Loucy (cell line): ENCODE measurements at regions not wholly inside any gene's neighbourhood (a gene's known extent, or its start where the extent isn't known, plus 50 kb on each side); places are given as distances from the start of the nearest gene placed in this dataset.

ENCODE experiments used
- H2AFZ ChIP-seq: fragments of 200-600 bp; sonication (generic); 2 replicates; pipeline ENCODE4 v1.6.0; 2016; ENCODE audit warnings: antibody characterized with exemption, mild to moderate bottlenecking, low read length, moderate library complexity
- H3F3A ChIP-seq: fragments of 200-600 bp; 2 replicates; pipeline ENCODE4 v1.6.0; 2016; ENCODE audit warnings: antibody characterized with exemption, low read depth, mild to moderate bottlenecking
- H3K27me3 ChIP-seq: fragments of 200-600 bp; sonication (generic); 2 replicates; pipeline ENCODE4 v1.6.1; 2014; ENCODE audit warnings: low read length, mild to moderate bottlenecking; ENCODE audit not compliant: insufficient read depth, poor library complexity, severe bottlenecking
- H3K36me3 ChIP-seq: fragments of 200-600 bp; sonication (generic); 2 replicates; pipeline ENCODE4 v1.6.1; 2016; ENCODE audit warnings: low read length; ENCODE audit not compliant: insufficient read depth
- H3K4me1 ChIP-seq: fragments of 200-600 bp; sonication (generic); 2 replicates; pipeline ENCODE4 v1.5.1; 2014; ENCODE audit warnings: low read length, mild to moderate bottlenecking; ENCODE audit not compliant: insufficient read depth, poor library complexity, severe bottlenecking
- H3K4me2 ChIP-seq: fragments of 200-600 bp; sonication (generic); 2 replicates; pipeline ENCODE4 v1.6.0; 2014; ENCODE audit warnings: antibody characterized with exemption, low read length, low read depth, mild to moderate bottlenecking; ENCODE audit not compliant: poor library complexity, severe bottlenecking
- H3K4me3 ChIP-seq: fragments of 200-600 bp; sonication (generic); 2 replicates; pipeline ENCODE4 v1.5.1; 2014; ENCODE audit warnings: low read length, mild to moderate bottlenecking, mixed read lengths; ENCODE audit not compliant: poor library complexity, severe bottlenecking
- H3K79me2 ChIP-seq: fragments of 200-600 bp; sonication (generic); 2 replicates; pipeline ENCODE4 v1.6.1; 2014; ENCODE audit warnings: low read length; ENCODE audit not compliant: insufficient read depth
- H3K9ac ChIP-seq: fragments of 200-600 bp; sonication (generic); 2 replicates; pipeline ENCODE4 v1.6.0; 2014; ENCODE audit warnings: mild to moderate bottlenecking, low read depth, low read length, moderate library complexity; ENCODE audit not compliant: poor library complexity, severe bottlenecking
- H3K9me2 ChIP-seq: fragments of 200-600 bp; sonication (generic); replicated peaks from 2 replicates; pipeline ENCODE4 v1.6.1; 2016; ENCODE audit warnings: low read depth, low read length, mixed read lengths
- H3K9me3 ChIP-seq: fragments of 200-600 bp; sonication (generic); 2 replicates; pipeline ENCODE4 v1.6.1; 2014; ENCODE audit warnings: mild to moderate bottlenecking, antibody characterized with exemption, low read length, low read depth; ENCODE audit not compliant: insufficient read depth
- H4K20me1 ChIP-seq: fragments of 200-600 bp; sonication (generic); 2 replicates; pipeline ENCODE4 v1.6.0; 2014; ENCODE audit warnings: antibody characterized with exemption, low read length, mild to moderate bottlenecking; ENCODE audit not compliant: insufficient read depth, poor library complexity, severe bottlenecking
- CTCF ChIP-seq: fragments of 200-600 bp; sonication (generic); conservative IDR thresholded peaks from 2 replicates; pipeline ENCODE4 v1.5.1; 2014; ENCODE audit warnings: mild to moderate bottlenecking, antibody characterized with exemption, low read length
- EZH2phosphoT487 ChIP-seq: fragments of 200-600 bp; IDR thresholded peaks from 2 replicates; pipeline ENCODE4 v1.6.1; 2018; ENCODE audit warnings: antibody characterized with exemption, mild to moderate bottlenecking, moderate library complexity, borderline replicate concordance

DNA sequence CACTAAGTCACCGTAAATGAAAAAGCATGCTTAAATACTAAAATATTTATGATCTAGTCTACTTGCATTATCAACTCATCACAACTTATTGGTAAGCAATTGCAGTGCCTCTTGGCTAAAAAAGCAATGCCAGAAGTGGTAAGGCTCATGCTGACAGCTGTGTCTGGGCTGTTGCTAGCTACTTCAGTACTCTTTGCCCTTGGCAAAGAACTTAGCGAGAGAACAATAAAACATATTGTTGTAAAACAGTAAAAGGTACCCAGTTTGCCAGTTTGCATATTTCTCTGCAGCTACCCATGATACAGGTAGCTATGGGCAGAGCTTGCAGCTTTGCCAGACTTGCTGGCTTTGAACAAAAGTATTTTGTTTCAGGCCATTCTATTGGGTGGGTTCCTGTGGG lies 73.1 kb downstream of the ATP6V1G3 start:
- no peak overlapping the region for H3K4me3 ChIP-seq
- no peaks in the 10 kb centered on the region for H3K27me3 ChIP-seq
- H3K9me2 ChIP-seq: no peaks in the 10 kb centered on the region
- no peak overlapping the region for H3K4me2 ChIP-seq
- no peaks in the 10 kb centered on the region for H4K20me1 ChIP-seq
- H3F3A ChIP-seq: no peaks in the 10 kb centered on the region
- no peaks in the 10 kb centered on the region for H3K36me3 ChIP-seq
- H3K9ac ChIP-seq: no peak overlapping the region
- peaks cover 30% of the 10 kb centered on the region for H3K4me1 ChIP-seq
- H2AFZ ChIP-seq: peak overlapping the region; percentile 45; the same call in 1 of the 2 replicates
- TF ChIP-seq EZH2phosphoT487: no peak
- no peak for TF ChIP-seq CTCF
- no peaks in the 10 kb centered on the region for H3K79me2 ChIP-seq
- no peaks in the 10 kb centered on the region for H3K9me3 ChIP-seq

DNA sequence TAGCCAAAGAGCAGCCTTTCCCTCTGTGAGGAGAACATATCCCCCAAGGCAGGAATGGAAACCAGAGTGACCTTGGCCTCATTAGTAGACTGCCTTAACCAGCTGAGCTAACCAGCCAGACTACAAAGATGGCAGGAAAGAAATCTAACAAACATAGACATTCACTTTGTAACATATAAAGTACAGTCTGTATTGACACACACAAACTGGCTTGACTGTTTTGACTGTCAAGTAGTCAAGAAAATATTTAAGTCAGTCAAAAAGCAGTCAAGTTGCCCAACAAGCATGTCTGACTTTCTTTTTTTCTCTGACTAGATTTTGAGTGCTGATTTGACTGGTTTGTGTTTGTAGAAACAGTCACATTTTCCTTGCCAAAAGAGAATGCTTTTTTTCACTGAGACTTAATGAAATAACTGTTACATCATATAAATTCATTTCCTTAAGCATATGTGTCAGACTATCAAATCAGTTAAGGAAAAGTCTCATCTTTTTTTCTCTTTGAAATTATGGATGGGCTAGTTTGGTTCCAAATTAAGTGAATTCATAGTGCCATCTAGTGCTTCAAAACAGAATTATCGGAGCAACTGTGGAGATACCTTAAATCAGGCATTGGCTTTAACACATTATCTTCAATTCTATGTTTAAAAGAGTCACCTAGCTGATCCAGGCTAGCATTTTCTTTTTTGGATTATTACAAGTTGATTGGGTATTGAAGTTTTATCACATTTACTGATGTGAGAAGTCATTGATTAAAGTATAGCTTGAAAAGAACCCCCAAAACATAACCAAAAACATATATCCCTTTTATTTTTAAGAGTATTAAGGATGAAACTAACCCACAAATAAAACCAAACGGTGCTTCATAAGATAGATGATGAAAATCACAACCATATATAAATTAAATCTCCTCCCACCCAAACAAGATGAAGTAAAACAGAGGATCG lies 75.0 kb downstream of the ATP6V1G3 start:
- TF ChIP-seq EZH2phosphoT487: no peak
- peak; percentile 84 for TF ChIP-seq CTCF
- Histone ChIP-seq H3K36me3 (no peaks in the 10 kb centered on the region), H3K79me2 (no peaks in the 10 kb centered on the region), H3K4me2 (no peak overlapping the region), H3K27me3 (no peaks in the 10 kb centered on the region), H3K9me2 (no peaks in the 10 kb centered on the region), H3K4me1 (peaks cover 21% of the 10 kb centered on the region), H3F3A (no peaks in the 10 kb centered on the region), H3K4me3 (no peak overlapping the region), H3K9me3 (no peaks in the 10 kb centered on the region), H2AFZ (peak overlapping the region; percentile 8; the same call in 1 of the 2 replicates), H3K9ac (no peak overlapping the region), H4K20me1 (no peaks in the 10 kb centered on the region)

DNA sequence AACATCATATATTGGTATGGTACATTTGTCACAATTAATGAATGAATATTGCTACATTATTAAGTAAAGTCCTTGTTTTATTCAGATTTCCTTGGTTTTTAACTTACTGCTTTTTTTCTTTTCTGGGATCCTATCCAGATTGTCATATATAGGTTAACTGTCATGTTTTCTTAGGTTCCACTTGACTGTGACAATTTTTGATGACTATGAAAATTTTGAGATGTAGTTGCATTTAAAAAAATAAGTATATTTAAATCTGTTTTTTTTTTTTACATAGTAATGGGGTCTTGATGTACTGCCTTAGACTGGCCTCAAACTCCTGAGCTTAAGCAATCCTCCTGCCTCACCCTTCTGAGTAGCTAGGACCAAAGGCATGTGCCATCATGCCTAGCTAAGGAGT lies 76.8 kb downstream of the ATP6V1G3 start:
- Histone ChIP-seq H4K20me1 (no peaks in the 10 kb centered on the region), H2AFZ (no peak overlapping the region), H3F3A (no peaks in the 10 kb centered on the region), H3K36me3 (no peaks in the 10 kb centered on the region), H3K9me3 (no peaks in the 10 kb centered on the region), H3K27me3 (no peaks in the 10 kb centered on the region), H3K9ac (no peak overlapping the region), H3K9me2 (no peaks in the 10 kb centered on the region), H3K4me3 (no peak overlapping the region), H3K4me2 (no peak overlapping the region), H3K4me1 (peaks cover 21% of the 10 kb centered on the region), H3K79me2 (no peaks in the 10 kb centered on the region)
- no peak for TF ChIP-seq CTCF
- no peak for TF ChIP-seq EZH2phosphoT487
